GM19099 (cell line): ENCODE measurements at regions not wholly inside any gene's neighbourhood (a gene's known extent, or its start where the extent isn't known, plus 50 kb on each side); places are given as distances from the start of the nearest gene placed in this dataset.

Source experiments
- POLR2A ChIP-seq: IDR thresholded peaks from 3 replicates; pipeline ENCODE4 v1.6.1; 2011; ENCODE audit warnings: low read depth; ENCODE audit not compliant: insufficient read length; ENCODE audit errors: extremely low read depth

GRCh38 chr11:25432376-25432775, 899.6 kb upstream of the ANO3 start:
- TF ChIP-seq POLR2A = no peak

- TF ChIP-seq POLR2A = no peak
These were observed 896.7 kb upstream of the ANO3 start for GRCh38 chr11:25435197-25435596.

GRCh38 chr11:25436326-25436725, 895.6 kb upstream of the ANO3 start:
- TF ChIP-seq POLR2A = no peak

- TF ChIP-seq POLR2A = no peak
These were observed 890.5 kb upstream of the ANO3 start for GRCh38 chr11:25441421-25441820.

GRCh38 chr11:25449091-25449490, 882.8 kb upstream of the ANO3 start:
- no peak for TF ChIP-seq POLR2A

GRCh38 chr11:25453471-25453870, 878.5 kb upstream of the ANO3 start:
- TF ChIP-seq POLR2A = no peak

- TF ChIP-seq POLR2A = no peak
These were observed 875.7 kb upstream of the ANO3 start for GRCh38 chr11:25456211-25456610.

- no peak for TF ChIP-seq POLR2A
These were observed 847.9 kb upstream of the ANO3 start for GRCh38 chr11:25483915-25484635.

- TF ChIP-seq POLR2A = no peak
These were observed 846.6 kb upstream of the ANO3 start for GRCh38 chr11:25485315-25485714.

- no peak for TF ChIP-seq POLR2A
These were observed 816.4 kb upstream of the ANO3 start for GRCh38 chr11:25515576-25515975.

- TF ChIP-seq POLR2A = no peak
These were observed 811.5 kb upstream of the ANO3 start for GRCh38 chr11:25520459-25520858.

GRCh38 chr11:25527841-25528240, 804.1 kb upstream of the ANO3 start:
- TF ChIP-seq POLR2A = no peak

GRCh38 chr11:25529572-25529971, 802.4 kb upstream of the ANO3 start:
- TF ChIP-seq POLR2A = no peak

- no peak for TF ChIP-seq POLR2A
These were observed 796.3 kb upstream of the ANO3 start for GRCh38 chr11:25535467-25536272.

- no peak for TF ChIP-seq POLR2A
These were observed 795.6 kb upstream of the ANO3 start for GRCh38 chr11:25536289-25536688.

GRCh38 chr11:25537393-25537792, 794.5 kb upstream of the ANO3 start:
- no peak for TF ChIP-seq POLR2A
